ENCODE measurements at regions not wholly inside any gene's neighbourhood (a gene's known extent, or its start where the extent isn't known, plus 50 kb on each side); places are given as distances from the start of the nearest gene placed in this dataset.

DNA sequence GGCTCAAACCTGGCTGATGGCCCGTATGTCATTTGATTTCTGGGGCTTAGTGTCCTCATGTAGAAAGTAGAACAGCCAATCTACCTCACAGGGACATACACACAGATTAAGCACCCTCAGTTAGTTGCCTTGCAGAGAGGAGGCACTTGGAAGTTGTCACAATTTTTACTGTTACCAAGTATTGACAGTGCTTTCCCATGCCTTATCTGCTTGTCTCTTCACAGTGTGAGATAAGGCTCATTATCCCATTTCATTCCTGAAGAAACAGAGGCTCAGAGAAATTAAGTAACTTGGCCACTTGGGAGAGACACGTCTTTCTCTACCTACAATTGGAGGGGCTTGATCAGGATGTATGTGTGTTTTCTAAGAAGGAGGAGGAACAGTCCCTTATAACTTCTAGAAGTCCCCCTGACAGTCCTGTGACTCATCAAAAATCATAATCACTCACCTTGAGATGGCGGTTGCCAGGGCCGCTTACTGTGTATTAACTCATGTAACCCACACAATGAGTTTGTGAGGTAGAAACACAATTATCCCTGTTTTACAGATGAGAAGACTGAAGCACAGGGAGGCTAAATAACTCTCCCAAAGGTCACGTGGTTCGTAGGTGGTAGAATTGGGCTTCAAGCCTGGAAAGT lies 56.9 kb upstream of the LHX1 start:
- H3K9me3 ChIP-seq: peaks cover 0 to 10% (median 0%) of the 10 kb centered on the region in 4 donors
- intact Hi-C loops (cut with DNase I): no loop called here
- WGBS, 2 donors: 83 to 85% methylated on average over 6 of the region's 6 CpGs
- no peak overlapping the region for H3K27ac ChIP-seq
- H3K4me1 ChIP-seq: no peaks in the 10 kb centered on the region
- H3K27me3 ChIP-seq: peaks cover 5 to 57% (median 25%) of the 10 kb centered on the region in 3 donors
- TF ChIP-seq POLR2AphosphoS5 (IDR thresholded peaks at IDR 0.05) (no peak), EP300 (IDR thresholded peaks at IDR 0.05) (no peak), CTCF (IDR thresholded peaks at IDR 0.05) (no peak), POLR2A (IDR thresholded peaks at IDR 0.05) (no peak)
- H3K4me3 ChIP-seq: no peak overlapping the region
- H3K36me3 ChIP-seq: no peaks in the 10 kb centered on the region
- DNase-seq: no peak

- no peak for DNase-seq
- peaks cover 5 to 57% (median 25%) of the 10 kb centered on the region in 3 donors for H3K27me3 ChIP-seq
- H3K4me3 ChIP-seq: no peak overlapping the region
- H3K36me3 ChIP-seq: no peaks in the 10 kb centered on the region
- TF ChIP-seq POLR2AphosphoS5 (IDR thresholded peaks at IDR 0.05): no peak
- no peak for TF ChIP-seq POLR2A (IDR thresholded peaks at IDR 0.05)
- TF ChIP-seq EP300 (IDR thresholded peaks at IDR 0.05): no peak
- TF ChIP-seq CTCF (IDR thresholded peaks at IDR 0.05): no peak
- intact Hi-C loops (cut with DNase I): no loop called here
- H3K4me1 ChIP-seq: no peaks in the 10 kb centered on the region
- H3K27ac ChIP-seq: no peak overlapping the region
- peaks cover 0 to 10% (median 0%) of the 10 kb centered on the region in 4 donors for H3K9me3 ChIP-seq
Measured at GRCh38 chr17:36881323-36881722, 56.0 kb upstream of the LHX1 start.

- H3K4me3 ChIP-seq: no peak overlapping the region
- DNase-seq: no peak
- intact Hi-C loops (cut with DNase I): no loop called here
- no peaks in the 10 kb centered on the region for H3K4me1 ChIP-seq
- peaks cover 0 to 10% (median 0%) of the 10 kb centered on the region in 4 donors for H3K9me3 ChIP-seq
- no peak overlapping the region for H3K27ac ChIP-seq
- WGBS, 2 donors: 15 to 38% methylated on average over 27 of the region's 27 CpGs
- no peaks in the 10 kb centered on the region for H3K36me3 ChIP-seq
- peaks cover 5 to 61% (median 25%) of the 10 kb centered on the region in 3 donors for H3K27me3 ChIP-seq
- TF ChIP-seq POLR2AphosphoS5 (IDR thresholded peaks at IDR 0.05) (no peak), EP300 (IDR thresholded peaks at IDR 0.05) (no peak), CTCF (IDR thresholded peaks at IDR 0.05) (no peak), POLR2A (IDR thresholded peaks at IDR 0.05) (no peak)
Measured at GRCh38 chr17:36884495-36885152, 52.7 kb upstream of the LHX1 start.

GRCh38 chr17:36885153-36885735 lies 52.0 kb upstream of the LHX1 start:
- Histone ChIP-seq H3K4me1 (no peaks in the 10 kb centered on the region), H3K9me3 (peaks cover 0 to 10% (median 0%) of the 10 kb centered on the region in 4 donors), H3K27ac (no peak overlapping the region), H3K4me3 (no peak overlapping the region), H3K27me3 (peaks cover 5 to 62% (median 27%) of the 10 kb centered on the region in 3 donors), H3K36me3 (no peaks in the 10 kb centered on the region)
- intact Hi-C loops (cut with DNase I): no loop called here
- no peak for DNase-seq
- TF ChIP-seq POLR2AphosphoS5 (IDR thresholded peaks at IDR 0.05) (no peak), EP300 (IDR thresholded peaks at IDR 0.05) (no peak), CTCF (IDR thresholded peaks at IDR 0.05) (no peak), POLR2A (IDR thresholded peaks at IDR 0.05) (no peak)
- WGBS, 2 donors: 61 to 62% methylated on average over 19 of the region's 19 CpGs
